Neural cell (in vitro differentiated cells): ENCODE measurements at regions not wholly inside any gene's neighbourhood (a gene's known extent, or its start where the extent isn't known, plus 50 kb on each side); places are given as distances from the start of the nearest gene placed in this dataset.

Experiments
- H2AFZ ChIP-seq: fragments of 200-600, 300-800 bp; sonication (generic), shearing (Covaris generic); 2 replicates; pipeline ENCODE4 v1.6.0; 2014; ENCODE audit warnings: low read depth, mild to moderate bottlenecking, antibody characterized with exemption, low read length, moderate library complexity
- H3F3A ChIP-seq: fragments of 200-600 bp; shearing (Covaris generic); 2 replicates; pipeline ENCODE4 v1.6.1; 2016; ENCODE audit warnings: mild to moderate bottlenecking, moderate library complexity, mixed read lengths, antibody characterized with exemption, low read length; ENCODE audit not compliant: insufficient read depth, poor library complexity, severe bottlenecking
- H3K27ac ChIP-seq: fragments of 200-600, 300-800 bp; sonication (generic), shearing (Covaris generic); 2 replicates; pipeline ENCODE4 v1.5.1; 2014; ENCODE audit warnings: mild to moderate bottlenecking, low read length, moderate library complexity
- H3K27me3 ChIP-seq: fragments of 300-800, 200-600 bp; sonication (generic), shearing (Covaris generic); 2 replicates; pipeline ENCODE4 v1.6.0; 2014; ENCODE audit warnings: mild to moderate bottlenecking, low read depth, low read length, moderate library complexity; ENCODE audit not compliant: insufficient read depth
- H3K36me3 ChIP-seq: fragments of 300-800, 200-600 bp; sonication (generic), shearing (Covaris generic); 2 replicates; pipeline ENCODE4 v1.5.1; 2014; ENCODE audit warnings: mild to moderate bottlenecking, antibody characterized with exemption, low read length, moderate library complexity; ENCODE audit not compliant: insufficient read depth
- H3K4me2 ChIP-seq: fragments of 300-800, 200-600 bp; sonication (generic), shearing (Covaris generic); 2 replicates; pipeline ENCODE4 v1.6.0; 2014; ENCODE audit warnings: mild to moderate bottlenecking, low read length
- H3K4me3 ChIP-seq: fragments of 300-800, 200-600 bp; sonication (generic), shearing (Covaris generic); 2 replicates; pipeline ENCODE4 v1.5.1; 2014; ENCODE audit warnings: mild to moderate bottlenecking, low read length, moderate library complexity
- H3K79me2 ChIP-seq: fragments of 200-600 bp; shearing (Covaris generic); replicated peaks from 2 replicates; pipeline ENCODE4 v1.6.0; 2014; ENCODE audit warnings: mild to moderate bottlenecking, low read length, moderate library complexity; ENCODE audit not compliant: insufficient read depth
- H3K9ac ChIP-seq: fragments of 300-800, 200-600 bp; sonication (generic), shearing (Covaris generic); 2 replicates; pipeline ENCODE4 v1.6.1; 2016; ENCODE audit warnings: mild to moderate bottlenecking, low read length, mixed read lengths
- H3K9me2 ChIP-seq: fragments of 200-600 bp; shearing (Covaris generic); 2 replicates; pipeline ENCODE4 v1.6.1; 2016; ENCODE audit warnings: mild to moderate bottlenecking, low read length, mixed read lengths; ENCODE audit not compliant: insufficient read depth
- H3K9me3 ChIP-seq: fragments of 200-600, 300-800 bp; sonication (generic), shearing (Covaris generic); 2 replicates; pipeline ENCODE4 v1.6.1; 2016; ENCODE audit warnings: mild to moderate bottlenecking, mixed run types, low read length, moderate library complexity, mixed read lengths
- H4K20me1 ChIP-seq: fragments of 200-600 bp; shearing (Covaris generic); 2 replicates; pipeline ENCODE4 v1.6.1; 2016; ENCODE audit warnings: mild to moderate bottlenecking, mixed run types; ENCODE audit not compliant: insufficient read depth
- EP300 ChIP-seq: fragments of 450-650 bp; conservative IDR thresholded peaks from 2 replicates; pipeline ENCODE4 v1.6.1; 2014; ENCODE audit warnings: antibody characterized with exemption, mild to moderate bottlenecking, moderate library complexity; ENCODE audit not compliant: poor library complexity, severe bottlenecking
- EZH2 ChIP-seq: fragments of 200-600, 300-800 bp; shearing (Covaris generic), sonication (generic); IDR thresholded peaks from 2 replicates; pipeline ENCODE4 v1.6.1; 2014; ENCODE audit warnings: antibody characterized with exemption, low read length, borderline replicate concordance, mild to moderate bottlenecking; ENCODE audit not compliant: insufficient read depth, poor library complexity, severe bottlenecking
- MXI1 ChIP-seq: fragments of 450-650 bp; conservative IDR thresholded peaks from 2 replicates; pipeline ENCODE4 v1.6.1; 2014; ENCODE audit warnings: antibody characterized with exemption, mild to moderate bottlenecking; ENCODE audit not compliant: poor library complexity, severe bottlenecking
- POLR2AphosphoS5 ChIP-seq: IDR thresholded peaks from 2 replicates; pipeline ENCODE4 v1.6.1; 2012
- RAD21 ChIP-seq: fragments of 450-650 bp; conservative IDR thresholded peaks from 2 replicates; pipeline ENCODE4 v1.6.1; 2014; ENCODE audit warnings: antibody characterized with exemption, mild to moderate bottlenecking, moderate library complexity
- SMC3 ChIP-seq: fragments of 450-650 bp; conservative IDR thresholded peaks from 2 replicates; pipeline ENCODE4 v1.6.1; 2014; ENCODE audit warnings: antibody characterized with exemption, mild to moderate bottlenecking, moderate library complexity; ENCODE audit not compliant: poor library complexity
- TAF1 ChIP-seq: IDR thresholded peaks from 2 replicates; pipeline ENCODE4 v1.6.1; 2012; ENCODE audit warnings: low read depth
- TF ChIP-seq, protein P1 (sequence below): IDR thresholded peaks from 2 replicates; pipeline ENCODE4 v1.6.1; 2012; ENCODE audit warnings: borderline replicate concordance
- TF ChIP-seq, protein P2 (sequence below): fragments of 450-650 bp; IDR thresholded peaks from 2 replicates; pipeline ENCODE4 v1.5.1; 2014; ENCODE audit warnings: antibody characterized with exemption, mild to moderate bottlenecking, moderate library complexity; ENCODE audit not compliant: poor library complexity, severe bottlenecking

DNA sequence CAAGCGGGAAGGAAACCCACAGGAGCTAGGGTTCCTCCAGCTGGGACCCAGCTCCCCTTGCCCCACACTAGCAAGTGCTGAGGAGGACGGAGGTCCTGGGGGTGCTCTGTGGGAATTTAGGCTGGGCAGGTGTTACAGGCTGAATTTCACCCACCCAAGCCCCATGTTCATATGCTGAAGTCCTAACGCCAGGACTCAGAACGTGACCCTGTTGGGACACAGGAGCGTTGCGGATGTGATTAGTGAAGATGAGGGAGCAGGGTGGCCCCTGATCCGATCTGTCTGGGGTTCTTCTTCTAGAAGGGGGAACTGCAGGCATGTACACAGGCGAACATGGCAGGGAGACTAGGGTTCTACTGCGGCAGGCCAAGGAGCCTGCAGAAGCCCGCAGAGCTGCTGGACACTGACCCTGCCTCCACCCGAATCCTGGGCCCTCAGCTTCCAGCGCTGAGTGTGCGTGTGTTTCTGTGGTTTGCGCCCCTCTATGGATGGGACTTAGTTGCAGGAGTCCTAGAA lies 103.4 kb upstream of the FGF3 start:
- Histone ChIP-seq H3K79me2 (no peaks in the 10 kb centered on the region), H2AFZ (no peak overlapping the region), H3K27ac (no peak overlapping the region), H3K27me3 (peaks cover under 1% of the 10 kb centered on the region), H3K9me2 (no peaks in the 10 kb centered on the region), H3K4me3 (no peak overlapping the region), H4K20me1 (no peaks in the 10 kb centered on the region), H3K36me3 (no peaks in the 10 kb centered on the region), H3K9ac (no peak overlapping the region), H3K4me2 (no peak overlapping the region), H3F3A (no peaks in the 10 kb centered on the region), H3K9me3 (no peaks in the 10 kb centered on the region)
- TF ChIP-seq RAD21 (no peak), TAF1 (no peak)

DNA sequence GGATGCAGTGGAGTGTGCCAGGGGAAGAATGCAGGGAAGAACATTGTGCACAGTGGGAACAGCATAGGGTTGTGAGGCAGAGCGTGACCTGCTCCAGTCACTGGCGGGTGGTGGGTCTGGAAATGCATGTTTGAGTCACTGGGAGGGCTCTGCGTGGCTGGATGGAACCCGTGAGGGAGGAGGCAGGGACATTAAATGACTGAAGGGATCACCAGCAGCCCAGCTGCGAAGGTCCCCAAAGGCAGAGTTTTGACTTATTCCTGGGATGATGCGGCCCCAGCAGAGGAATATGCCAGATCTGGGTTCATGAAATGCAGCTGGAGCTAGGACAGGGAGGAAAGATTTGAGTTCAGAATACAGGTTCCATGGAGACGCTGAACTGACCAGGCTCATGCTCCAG lies 104.0 kb upstream of the FGF3 start:
- no peaks in the 10 kb centered on the region for H3K27me3 ChIP-seq
- no peak overlapping the region for H3K9ac ChIP-seq
- H3K79me2 ChIP-seq: no peaks in the 10 kb centered on the region
- no peak overlapping the region for H3K4me3 ChIP-seq
- H4K20me1 ChIP-seq: no peaks in the 10 kb centered on the region
- H3K9me2 ChIP-seq: no peaks in the 10 kb centered on the region
- no peak overlapping the region for H2AFZ ChIP-seq
- H3K4me2 ChIP-seq: no peak overlapping the region
- H3K36me3 ChIP-seq: no peaks in the 10 kb centered on the region
- H3K27ac ChIP-seq: no peak overlapping the region
- TF ChIP-seq EP300 (no peak), MXI1 (no peak), RAD21 (no peak), EZH2 (no peak), SMC3 (no peak), POLR2AphosphoS5 (no peak), TAF1 (no peak)
- TF ChIP-seq, protein P1, sequence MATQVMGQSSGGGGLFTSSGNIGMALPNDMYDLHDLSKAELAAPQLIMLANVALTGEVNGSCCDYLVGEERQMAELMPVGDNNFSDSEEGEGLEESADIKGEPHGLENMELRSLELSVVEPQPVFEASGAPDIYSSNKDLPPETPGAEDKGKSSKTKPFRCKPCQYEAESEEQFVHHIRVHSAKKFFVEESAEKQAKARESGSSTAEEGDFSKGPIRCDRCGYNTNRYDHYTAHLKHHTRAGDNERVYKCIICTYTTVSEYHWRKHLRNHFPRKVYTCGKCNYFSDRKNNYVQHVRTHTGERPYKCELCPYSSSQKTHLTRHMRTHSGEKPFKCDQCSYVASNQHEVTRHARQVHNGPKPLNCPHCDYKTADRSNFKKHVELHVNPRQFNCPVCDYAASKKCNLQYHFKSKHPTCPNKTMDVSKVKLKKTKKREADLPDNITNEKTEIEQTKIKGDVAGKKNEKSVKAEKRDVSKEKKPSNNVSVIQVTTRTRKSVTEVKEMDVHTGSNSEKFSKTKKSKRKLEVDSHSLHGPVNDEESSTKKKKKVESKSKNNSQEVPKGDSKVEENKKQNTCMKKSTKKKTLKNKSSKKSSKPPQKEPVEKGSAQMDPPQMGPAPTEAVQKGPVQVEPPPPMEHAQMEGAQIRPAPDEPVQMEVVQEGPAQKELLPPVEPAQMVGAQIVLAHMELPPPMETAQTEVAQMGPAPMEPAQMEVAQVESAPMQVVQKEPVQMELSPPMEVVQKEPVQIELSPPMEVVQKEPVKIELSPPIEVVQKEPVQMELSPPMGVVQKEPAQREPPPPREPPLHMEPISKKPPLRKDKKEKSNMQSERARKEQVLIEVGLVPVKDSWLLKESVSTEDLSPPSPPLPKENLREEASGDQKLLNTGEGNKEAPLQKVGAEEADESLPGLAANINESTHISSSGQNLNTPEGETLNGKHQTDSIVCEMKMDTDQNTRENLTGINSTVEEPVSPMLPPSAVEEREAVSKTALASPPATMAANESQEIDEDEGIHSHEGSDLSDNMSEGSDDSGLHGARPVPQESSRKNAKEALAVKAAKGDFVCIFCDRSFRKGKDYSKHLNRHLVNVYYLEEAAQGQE: no peak
- TF ChIP-seq, protein P2, sequence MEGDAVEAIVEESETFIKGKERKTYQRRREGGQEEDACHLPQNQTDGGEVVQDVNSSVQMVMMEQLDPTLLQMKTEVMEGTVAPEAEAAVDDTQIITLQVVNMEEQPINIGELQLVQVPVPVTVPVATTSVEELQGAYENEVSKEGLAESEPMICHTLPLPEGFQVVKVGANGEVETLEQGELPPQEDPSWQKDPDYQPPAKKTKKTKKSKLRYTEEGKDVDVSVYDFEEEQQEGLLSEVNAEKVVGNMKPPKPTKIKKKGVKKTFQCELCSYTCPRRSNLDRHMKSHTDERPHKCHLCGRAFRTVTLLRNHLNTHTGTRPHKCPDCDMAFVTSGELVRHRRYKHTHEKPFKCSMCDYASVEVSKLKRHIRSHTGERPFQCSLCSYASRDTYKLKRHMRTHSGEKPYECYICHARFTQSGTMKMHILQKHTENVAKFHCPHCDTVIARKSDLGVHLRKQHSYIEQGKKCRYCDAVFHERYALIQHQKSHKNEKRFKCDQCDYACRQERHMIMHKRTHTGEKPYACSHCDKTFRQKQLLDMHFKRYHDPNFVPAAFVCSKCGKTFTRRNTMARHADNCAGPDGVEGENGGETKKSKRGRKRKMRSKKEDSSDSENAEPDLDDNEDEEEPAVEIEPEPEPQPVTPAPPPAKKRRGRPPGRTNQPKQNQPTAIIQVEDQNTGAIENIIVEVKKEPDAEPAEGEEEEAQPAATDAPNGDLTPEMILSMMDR: no peak
- no peaks in the 10 kb centered on the region for H3F3A ChIP-seq
- H3K9me3 ChIP-seq: no peaks in the 10 kb centered on the region
